HepG2 (cell line): ENCODE measurements at regions not wholly inside any gene's neighbourhood (a gene's known extent, or its start where the extent isn't known, plus 50 kb on each side); places are given as distances from the start of the nearest gene placed in this dataset.

Source experiments
- ATAC-seq: fragments of 200-7000 bp; cut with Tn5 transposase; 3 replicates; pipeline ENCODE4 v1.9.1; 2020; ENCODE audit warnings: mild to moderate bottlenecking, moderate library complexity
- BruUV-seq: library from RNA; stranded (reverse); fragments of 400-500 nt; replicated peaks from 2 replicates; lab custom pipeline; 2021; lab: Mats Ljungman, UMichigan
- CTCF ChIA-PET: fragments of 300-600 bp; formaldehyde crosslinking; extraction: SDS; loops from one replicate; lab custom pipeline; 2021; ENCODE audit warnings: low total read pairs, inconsistent platforms, low intra/inter-chr PET ratio; lab: Yijun Ruan, JAX
- POLR2A ChIA-PET: fragments of 350-600 bp; sonication (Branson Sonifier 250); formaldehyde crosslinking; loops from one replicate; lab custom pipeline; 2020; ENCODE audit warnings: antibody characterized with exemption, inconsistent platforms; lab: Yijun Ruan, JAX
- DNase-seq: peaks from one replicate; pipeline ENCODE4 v3.0.0-alpha.2; 2015; ENCODE audit warnings: low spot score
- FAIRE-seq: peaks from 3 replicates; lab custom pipeline; 2011; peaks lifted over from hg19 to GRCh38; lab: Jason Lieb, UNC
- H2AFZ ChIP-seq: one replicate; pipeline ENCODE4 v1.6.1; 2011; ENCODE audit warnings: low read length, inconsistent platforms
- H3K27ac ChIP-seq: fragments of 300-600 bp; 3 replicates; pipeline ENCODE4 v1.8.0; 2011; ENCODE audit warnings: mixed run types, mild to moderate bottlenecking, mixed read lengths, low read length, inconsistent platforms; ENCODE audit not compliant: insufficient read depth; ENCODE audit errors: extremely low read length
- H3K27me3 ChIP-seq, 2 experiments: fragments of 200-600 bp in 1 of 2; 2 replicates in 1 of 2; 3 replicates in 1 of 2; pipeline versions ENCODE4 v1.6.0 to v1.8.0; 2011; ENCODE audit warnings: low read length in 2 of 2, mild to moderate bottlenecking in 2 of 2, moderate library complexity in 2 of 2, inconsistent platforms in 1 of 2; ENCODE audit not compliant: insufficient read depth in 2 of 2, control insufficient read depth in 1 of 2
- H3K36me3 ChIP-seq, 2 experiments: fragments of 200-600 bp in 1 of 2; replicated peaks in 1 of 2; 2 replicates in 1 of 2; 3 replicates in 1 of 2; pipeline versions ENCODE4 v1.5.1 to v1.8.0; 2011; ENCODE audit warnings: low read length in 2 of 2, inconsistent platforms in 1 of 2; ENCODE audit not compliant: insufficient read depth in 2 of 2, control insufficient read depth in 1 of 2
- H3K4me1 ChIP-seq: 2 replicates; pipeline ENCODE4 v1.5.1; 2012; ENCODE audit warnings: low read length, inconsistent platforms; ENCODE audit not compliant: insufficient read depth
- H3K4me2 ChIP-seq: 2 replicates; pipeline ENCODE4 v1.6.0; 2011; ENCODE audit warnings: low read depth, low read length, inconsistent platforms
- H3K4me3 ChIP-seq, 3 experiments: fragments of 200-600 bp in 1 of 3; sonication (generic), shearing (Covaris generic) in 1 of 3; replicated peaks in 1 of 3; 2 replicates each; pipeline ENCODE4 v1.5.1; 2011 to 2016; ENCODE audit warnings: low read length in 3 of 3, inconsistent platforms in 2 of 3, low read depth in 2 of 3, mild to moderate bottlenecking in 2 of 3, control low read depth in 1 of 3, mixed read lengths in 1 of 3; ENCODE audit not compliant: insufficient read depth in 1 of 3
- H3K79me2 ChIP-seq: one replicate; pipeline ENCODE4 v1.6.1; 2011; ENCODE audit warnings: low read length, inconsistent platforms; ENCODE audit not compliant: insufficient read depth
- H3K9ac ChIP-seq: 2 replicates; pipeline ENCODE4 v1.6.0; 2011; ENCODE audit warnings: mild to moderate bottlenecking, low read depth, low read length, inconsistent platforms; ENCODE audit not compliant: insufficient read depth
- H3K9me3 ChIP-seq: 2 replicates; pipeline ENCODE4 v1.5.1; 2012; ENCODE audit warnings: mild to moderate bottlenecking, low read length
- H4K20me1 ChIP-seq: 2 replicates; pipeline ENCODE4 v1.6.0; 2011; ENCODE audit warnings: inconsistent platforms, mild to moderate bottlenecking, low read length, moderate library complexity; ENCODE audit not compliant: insufficient read depth
- ADNP ChIP-seq: sonication (generic); formaldehyde crosslinking; IDR thresholded peaks from 2 replicates; pipeline ENCODE4 v1.4.0; 2020; ENCODE audit warnings: missing genetic modification reagents
- CHD2 ChIP-seq: IDR thresholded peaks from 2 replicates; pipeline ENCODE4 v1.6.1; 2011; ENCODE audit warnings: low read depth, low read length, improper control_type of control experiment
- GMEB2 ChIP-seq: IDR thresholded peaks from 2 replicates; pipeline ENCODE4 v1.6.1; 2016; ENCODE audit warnings: missing biosample characterization, missing genetic modification reagents, low read depth
- GTF3A ChIP-seq: sonication (generic); formaldehyde crosslinking; conservative IDR thresholded peaks from 2 replicates; pipeline ENCODE4 v1.4.0; 2020; ENCODE audit warnings: mild to moderate bottlenecking, missing genetic modification reagents
- JUN ChIP-seq: sonication (generic); formaldehyde crosslinking; IDR thresholded peaks from 2 replicates; pipeline ENCODE4 v1.4.0; 2020; ENCODE audit warnings: mild to moderate bottlenecking, missing genetic modification reagents
- MTERF4 ChIP-seq: sonication (generic); formaldehyde crosslinking; IDR thresholded peaks from 2 replicates; pipeline ENCODE4 v1.8.0; 2023; ENCODE audit warnings: mild to moderate bottlenecking, missing genetic modification reagents
- POLR2AphosphoS2 ChIP-seq: IDR thresholded peaks from 2 replicates; pipeline ENCODE4 v1.6.1; 2011; ENCODE audit warnings: low read depth, low read length, improper control_type of control experiment
- ZNF296 ChIP-seq: sonication (generic); formaldehyde crosslinking; conservative IDR thresholded peaks from 2 replicates; pipeline ENCODE4 v1.5.0; 2020; ENCODE audit warnings: mild to moderate bottlenecking, missing genetic modification reagents
- ZNF343 ChIP-seq: sonication (generic); formaldehyde crosslinking; IDR thresholded peaks from 2 replicates; pipeline ENCODE4 v1.4.0; 2020; ENCODE audit warnings: mild to moderate bottlenecking, missing genetic modification reagents
- ZNF496 ChIP-seq: sonication (generic); formaldehyde crosslinking; IDR thresholded peaks from 2 replicates; pipeline ENCODE4 v1.8.1; 2023; ENCODE audit warnings: mild to moderate bottlenecking, moderate library complexity, missing genetic modification reagents; ENCODE audit not compliant: insufficient replicate concordance
- ZNF598 ChIP-seq: sonication (generic); formaldehyde crosslinking; IDR thresholded peaks from 2 replicates; pipeline ENCODE4 v1.5.1; 2020; ENCODE audit warnings: mild to moderate bottlenecking, missing genetic modification reagents, borderline replicate concordance
- WGBS: methylation state at CpG from one replicate; pipeline ENCODE4 v1.1.6; 2017; ENCODE audit warnings: low lambda C conversion rate; 5-methylcytosine and 5-hydroxymethylcytosine counted together
- in situ Hi-C: cut with HindIII; loops from 2 replicates; pipeline ENCODE4 v1.10.0; 2017; ENCODE audit warnings: low pct_unique_long_range_greater_than_20kb; ENCODE audit not compliant: extremely low pct_ligation_motif_present
- intact Hi-C: fragments of 100-400 bp; cut with micrococcal nuclease; formaldehyde crosslinking; loops from one replicate; pipeline ENCODE4 v1.10.0; 2022; ENCODE audit not compliant: unreplicated experiment
- TF ChIP-seq, protein P1 (sequence below): sonication (generic); formaldehyde crosslinking; IDR thresholded peaks from 2 replicates; pipeline ENCODE4 v1.4.0; 2020; ENCODE audit warnings: missing genetic modification reagents, mild to moderate bottlenecking, borderline replicate concordance

- POLR2A ChIA-PET, result no interaction called here
- no peak overlapping the region for H3K9ac ChIP-seq
- no peak overlapping the region for H2AFZ ChIP-seq
- TF ChIP-seq ZNF343 (CRISPR knock-in tag), result no peak
- H3K4me3 ChIP-seq, result no peak overlapping the region
- FAIRE-seq, result no peak
- H3K4me1 ChIP-seq, result no peaks in the 10 kb centered on the region
- no peak overlapping the region for H3K4me2 ChIP-seq
- no peaks in the 10 kb centered on the region for H3K36me3 ChIP-seq
- intact Hi-C loops, result no loop called here
- CTCF ChIA-PET, result no interaction called here
- H3K9me3 ChIP-seq, result peaks cover 36% of the 10 kb centered on the region
- in situ Hi-C loops, result no loop called here
- H3K27ac ChIP-seq, result no peak overlapping the region
- no TSS peak for BruUV-seq
- no peaks in the 10 kb centered on the region for H3K27me3 ChIP-seq
- H4K20me1 ChIP-seq, result no peaks in the 10 kb centered on the region
- no peak for ATAC-seq
- no peak for DNase-seq
- no peaks in the 10 kb centered on the region for H3K79me2 ChIP-seq
- WGBS, result 49% methylated on average over 13 of the region's 13 CpGs
Measured at GRCh38 chr15:20348291-20348899, 193.2 kb downstream of the GOLGA6L6 start.

DNA sequence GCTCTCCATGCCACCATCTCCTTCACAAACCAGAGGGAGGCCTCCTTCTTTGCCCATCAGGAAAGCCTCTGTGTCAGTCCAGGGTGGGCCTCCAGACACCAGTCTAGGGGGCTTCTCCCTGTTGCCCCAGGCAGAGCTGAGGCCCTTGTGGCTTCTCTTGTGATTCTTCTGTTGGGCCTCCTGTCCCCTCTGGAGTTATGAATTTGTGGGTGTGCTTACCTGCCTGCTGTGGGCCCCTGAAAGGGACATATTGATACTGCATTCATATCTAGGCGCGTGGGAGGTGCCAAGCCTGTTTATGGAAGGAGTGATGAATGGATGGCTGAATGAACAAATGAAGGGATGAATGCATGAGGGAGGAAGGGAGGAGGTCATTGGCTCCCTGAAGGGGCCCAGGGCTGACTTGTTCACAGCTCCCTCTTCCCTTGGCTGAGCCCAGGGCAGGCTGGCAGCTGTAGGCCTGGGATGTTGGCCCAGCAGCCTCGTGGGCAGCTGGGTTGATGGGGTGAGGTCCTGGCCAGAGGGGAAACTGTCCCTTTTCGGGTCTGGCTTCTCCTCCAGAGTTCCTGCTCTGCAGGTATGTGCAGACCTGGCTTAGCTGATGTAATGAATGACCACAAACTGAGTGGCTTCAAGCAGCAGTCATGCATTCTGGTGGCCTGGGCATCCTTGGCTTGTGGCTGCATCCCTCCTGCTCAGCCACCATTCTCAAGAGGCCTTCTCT lies 195.4 kb downstream of the GOLGA6L6 start:
- H3K79me2 ChIP-seq, result no peaks in the 10 kb centered on the region
- H2AFZ ChIP-seq, result no peak overlapping the region
- no peak overlapping the region for H3K4me3 ChIP-seq
- no peaks in the 10 kb centered on the region; a peak in 1 of 5 replicates for H3K27me3 ChIP-seq
- no peak overlapping the region for H3K4me2 ChIP-seq
- in situ Hi-C loops (no loop called here), intact Hi-C loops (no loop called here)
- no peaks in the 10 kb centered on the region for H4K20me1 ChIP-seq
- no peaks in the 10 kb centered on the region for H3K4me1 ChIP-seq
- WGBS, result 18% methylated on average over 3 of the region's 4 CpGs
- DNase-seq, result no peak
- no peak overlapping the region for H3K9ac ChIP-seq
- no peak for FAIRE-seq
- peaks cover 50% of the 10 kb centered on the region for H3K9me3 ChIP-seq
- no TSS peak for BruUV-seq
- H3K27ac ChIP-seq, result no peak overlapping the region
- ChIA-PET CTCF (no interaction called here), POLR2A (no interaction called here)
- no peaks in the 10 kb centered on the region for H3K36me3 ChIP-seq
- no peak for ATAC-seq
- no peak for TF ChIP-seq ADNP
- no peak for TF ChIP-seq CHD2
- TF ChIP-seq ZNF496 (CRISPR knock-in tag), result no peak
- TF ChIP-seq MTERF4 (CRISPR knock-in tag), result no peak
- no peak for TF ChIP-seq GTF3A
- TF ChIP-seq POLR2AphosphoS2, result no peak
- TF ChIP-seq, protein P1, sequence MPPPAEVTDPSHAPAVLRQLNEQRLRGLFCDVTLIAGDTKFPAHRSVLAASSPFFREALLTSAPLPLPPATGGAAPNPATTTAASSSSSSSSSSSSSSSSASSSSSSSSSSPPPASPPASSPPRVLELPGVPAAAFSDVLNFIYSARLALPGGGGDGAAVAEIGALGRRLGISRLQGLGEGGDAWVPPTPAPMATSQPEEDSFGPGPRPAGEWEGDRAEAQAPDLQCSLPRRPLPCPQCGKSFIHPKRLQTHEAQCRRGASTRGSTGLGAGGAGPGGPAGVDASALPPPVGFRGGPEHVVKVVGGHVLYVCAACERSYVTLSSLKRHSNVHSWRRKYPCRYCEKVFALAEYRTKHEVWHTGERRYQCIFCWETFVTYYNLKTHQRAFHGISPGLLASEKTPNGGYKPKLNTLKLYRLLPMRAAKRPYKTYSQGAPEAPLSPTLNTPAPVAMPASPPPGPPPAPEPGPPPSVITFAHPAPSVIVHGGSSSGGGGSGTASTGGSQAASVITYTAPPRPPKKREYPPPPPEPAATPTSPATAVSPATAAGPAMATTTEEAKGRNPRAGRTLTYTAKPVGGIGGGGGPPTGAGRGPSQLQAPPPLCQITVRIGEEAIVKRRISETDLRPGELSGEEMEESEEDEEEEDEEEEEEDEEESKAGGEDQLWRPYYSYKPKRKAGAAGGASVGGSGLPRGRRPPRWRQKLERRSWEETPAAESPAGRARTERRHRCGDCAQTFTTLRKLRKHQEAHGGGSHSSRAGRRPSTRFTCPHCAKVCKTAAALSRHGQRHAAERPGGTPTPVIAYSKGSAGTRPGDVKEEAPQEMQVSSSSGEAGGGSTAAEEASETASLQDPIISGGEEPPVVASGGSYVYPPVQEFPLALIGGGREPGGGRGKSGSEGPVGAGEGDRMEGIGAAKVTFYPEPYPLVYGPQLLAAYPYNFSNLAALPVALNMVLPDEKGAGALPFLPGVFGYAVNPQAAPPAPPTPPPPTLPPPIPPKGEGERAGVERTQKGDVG, result no peak
- no peak for TF ChIP-seq ZNF296 (CRISPR knock-in tag)
- no peak for TF ChIP-seq ZNF598
- no peak for TF ChIP-seq JUN
- no peak for TF ChIP-seq GMEB2 (CRISPR knock-in tag)
